ENCODE measurements at regions not wholly inside any gene's neighbourhood (a gene's known extent, or its start where the extent isn't known, plus 50 kb on each side); places are given as distances from the start of the nearest gene placed in this dataset.
"Not testable (repeated sequence)": the region's sequence is repeated elsewhere in the genome, so short reads cannot be mapped to it uniquely, and the experiment has no call there.

- no peak for DNase-seq (ENCODE audit: low read depth)
Observed at GRCh38 chr7:24434972-24435371, 138.3 kb upstream of the PALS2 start.

DNA sequence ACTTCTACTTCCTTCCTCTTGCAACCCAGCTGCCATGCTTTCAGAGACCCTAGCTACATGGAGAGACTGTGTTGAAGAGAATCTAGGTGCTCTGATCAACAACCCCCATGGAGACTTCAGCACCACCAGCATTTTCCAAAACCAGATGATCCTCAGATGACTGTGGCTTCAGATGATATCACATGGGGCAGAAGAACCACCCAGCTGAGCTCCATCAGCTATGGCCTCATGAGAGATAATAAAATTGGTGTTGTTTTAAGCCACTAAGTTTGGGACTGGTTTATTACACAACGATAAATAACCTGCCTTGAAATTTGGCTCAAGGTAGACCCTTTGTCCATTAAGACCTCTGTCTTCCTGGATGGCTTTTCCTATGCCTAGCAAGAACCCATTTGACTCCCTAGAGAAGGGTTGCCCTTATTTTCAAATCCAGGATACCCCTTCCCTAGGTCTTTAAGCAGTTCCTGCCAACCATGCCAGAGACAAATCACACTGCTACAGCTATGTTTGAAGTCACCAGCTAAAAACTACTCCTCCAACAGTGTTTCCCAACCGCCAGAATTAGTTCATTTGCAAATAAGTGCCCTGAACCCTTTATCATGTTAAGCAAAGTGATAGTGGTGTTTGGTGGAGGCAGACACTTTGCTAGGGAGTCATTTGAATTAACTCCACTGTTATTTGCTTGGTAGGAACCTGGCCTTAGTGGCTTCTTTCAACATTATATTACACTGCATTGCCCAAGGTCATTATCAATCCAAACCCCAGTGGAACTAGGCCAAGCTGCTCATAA lies 136.9 kb upstream of the PALS2 start:
- peak; percentile 34 for DNase-seq (ENCODE audit: low read depth)

GRCh38 chr7:24438232-24438631 lies 135.0 kb upstream of the PALS2 start:
- DNase-seq (ENCODE audit: low read depth): no peak

DNA sequence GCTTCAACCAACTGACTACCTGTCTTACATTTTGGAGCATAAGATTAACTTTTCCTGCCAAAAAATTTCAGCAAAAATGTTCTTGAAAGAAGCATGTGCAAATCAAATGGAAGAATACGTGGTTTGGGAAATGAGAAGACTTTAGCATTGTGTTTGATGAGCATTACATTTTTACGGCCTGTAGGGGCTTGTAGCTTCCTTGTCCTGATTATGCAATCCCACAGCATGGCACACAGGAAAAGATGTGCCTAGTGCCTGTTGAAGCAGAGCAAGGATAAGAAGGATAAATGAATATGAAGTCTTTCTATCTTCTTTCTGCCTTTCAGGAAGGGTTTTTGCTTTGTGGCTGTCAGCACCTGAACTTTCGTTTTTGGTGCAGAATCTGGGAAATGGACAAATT lies 134.1 kb upstream of the PALS2 start:
- DNase-seq (ENCODE audit: low read depth): not testable (repeated sequence)

- DNase-seq (ENCODE audit: low read depth): no peak
Observed at GRCh38 chr7:24440892-24441291, 132.4 kb upstream of the PALS2 start.

DNA sequence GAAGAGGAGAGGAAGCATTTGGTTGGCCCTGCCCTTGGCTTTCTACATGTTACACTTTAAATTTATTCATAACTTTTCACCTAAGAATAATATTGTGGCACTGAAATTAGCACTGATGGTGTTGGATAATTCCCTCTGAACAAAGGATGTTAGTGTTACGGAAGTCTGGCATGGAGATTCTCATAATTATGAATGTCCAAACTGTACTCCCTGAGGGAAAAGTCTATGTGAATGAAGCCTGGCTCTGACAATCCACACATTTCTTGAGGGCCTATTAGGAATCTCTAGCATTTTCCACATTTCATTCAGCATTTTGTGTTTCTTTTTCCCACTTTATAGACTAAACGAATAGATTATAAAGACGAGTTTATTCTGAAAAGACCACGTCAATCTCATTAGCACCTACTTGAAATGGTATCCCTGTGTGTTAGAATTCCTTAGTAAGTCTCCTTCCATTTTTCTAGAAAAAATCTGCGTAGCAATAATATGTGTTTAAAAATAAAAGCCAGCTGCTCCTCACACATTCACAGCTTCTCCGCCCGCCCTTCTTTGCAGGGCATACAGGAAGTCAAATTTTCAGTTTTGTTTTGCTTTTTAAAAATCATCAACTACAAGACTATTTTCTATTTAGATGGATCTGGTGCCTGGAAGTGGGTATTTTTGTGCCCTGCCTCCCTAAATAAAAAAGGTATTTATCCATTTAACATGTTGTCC lies 131.8 kb upstream of the PALS2 start:
- no peak for DNase-seq (ENCODE audit: low read depth)

- no peak for DNase-seq (ENCODE audit: low read depth)
Observed at GRCh38 chr7:24442170-24442777, 131.0 kb upstream of the PALS2 start.

- DNase-seq (ENCODE audit: low read depth): no peak
Observed at GRCh38 chr7:24444666-24445440, 128.4 kb upstream of the PALS2 start.

DNA sequence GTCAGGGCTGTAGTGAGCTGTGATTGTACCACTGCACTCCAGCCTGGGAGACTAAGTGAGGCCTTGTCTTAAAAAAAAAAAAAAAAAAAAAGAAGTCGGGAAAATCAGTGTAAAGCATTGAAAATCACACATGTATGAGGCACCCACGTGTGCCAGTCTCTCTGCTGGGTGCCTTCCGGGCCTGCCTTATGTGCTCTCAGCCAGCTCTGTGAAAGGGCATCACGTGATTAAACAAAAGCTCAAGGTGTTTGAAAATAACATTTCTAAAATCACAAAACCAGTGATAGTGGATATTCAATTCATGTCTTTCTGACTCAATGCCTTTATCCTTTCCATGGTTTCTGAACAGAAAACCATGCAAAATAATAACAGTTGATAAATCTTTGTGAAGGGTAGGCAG lies 125.2 kb upstream of the PALS2 start:
- no peak for DNase-seq (ENCODE audit: low read depth)

- not testable (repeated sequence) for DNase-seq (ENCODE audit: low read depth)
Observed at GRCh38 chr7:24449416-24449815, 123.8 kb upstream of the PALS2 start.

- peak; percentile 54 for DNase-seq (ENCODE audit: low read depth)
Observed at GRCh38 chr7:24455813-24456525, 117.3 kb upstream of the PALS2 start.

DNA sequence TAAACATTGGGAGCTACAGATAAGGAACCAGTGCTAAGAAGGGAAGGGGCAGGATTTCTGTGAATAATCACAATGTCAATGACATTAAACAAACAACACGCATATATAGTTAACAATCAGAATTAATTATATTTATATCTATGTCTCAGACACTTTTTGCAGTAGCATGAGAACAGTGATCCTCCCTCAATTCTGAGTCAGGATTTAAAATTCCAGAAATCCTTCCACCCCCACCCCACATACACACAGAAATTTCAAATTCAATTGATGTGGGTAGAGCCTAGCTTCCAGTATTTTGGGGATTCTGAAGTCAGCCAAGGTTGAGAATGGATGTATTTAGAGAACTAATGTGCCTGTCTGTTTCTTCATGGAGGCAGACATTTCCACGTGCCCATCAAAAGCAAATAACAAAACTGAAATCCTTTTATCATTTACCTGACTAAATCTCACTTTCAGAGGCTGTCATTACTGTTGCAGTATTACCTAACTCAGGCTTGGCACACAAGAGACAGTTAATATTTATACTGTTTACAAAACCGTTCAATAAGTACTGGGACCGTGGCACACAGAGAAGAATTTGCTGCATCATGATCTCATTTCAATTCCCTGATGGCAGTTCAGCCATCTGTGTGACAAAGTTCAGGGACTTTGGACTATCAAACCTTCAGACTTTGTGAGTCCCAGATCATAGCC lies 116.6 kb upstream of the PALS2 start:
- DNase-seq (ENCODE audit: low read depth): no peak

GRCh38 chr7:24457219-24457558 lies 116.1 kb upstream of the PALS2 start:
- DNase-seq (ENCODE audit: low read depth): peak; percentile 33

GRCh38 chr7:24462117-24462516 lies 111.1 kb upstream of the PALS2 start:
- DNase-seq (ENCODE audit: low read depth): no peak

DNA sequence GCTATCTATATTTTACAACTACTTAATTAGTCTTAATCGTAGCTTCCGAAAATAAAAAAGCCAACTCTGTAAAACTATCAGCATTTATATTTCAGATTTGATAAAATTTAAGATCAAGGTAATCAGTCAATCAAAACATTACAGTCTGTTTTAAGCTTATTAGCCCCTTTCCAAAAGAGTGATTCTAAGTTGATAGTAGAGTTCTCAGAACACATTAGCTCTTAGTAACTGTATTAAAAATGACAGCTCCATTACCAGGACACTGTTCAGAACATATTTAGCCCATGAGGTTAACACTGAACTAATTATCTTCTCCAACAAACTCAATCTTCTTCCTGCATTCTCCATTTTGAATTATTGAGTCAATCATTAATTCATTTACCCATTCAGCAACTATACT lies 110.3 kb upstream of the PALS2 start:
- DNase-seq (ENCODE audit: low read depth): no peak

DNA sequence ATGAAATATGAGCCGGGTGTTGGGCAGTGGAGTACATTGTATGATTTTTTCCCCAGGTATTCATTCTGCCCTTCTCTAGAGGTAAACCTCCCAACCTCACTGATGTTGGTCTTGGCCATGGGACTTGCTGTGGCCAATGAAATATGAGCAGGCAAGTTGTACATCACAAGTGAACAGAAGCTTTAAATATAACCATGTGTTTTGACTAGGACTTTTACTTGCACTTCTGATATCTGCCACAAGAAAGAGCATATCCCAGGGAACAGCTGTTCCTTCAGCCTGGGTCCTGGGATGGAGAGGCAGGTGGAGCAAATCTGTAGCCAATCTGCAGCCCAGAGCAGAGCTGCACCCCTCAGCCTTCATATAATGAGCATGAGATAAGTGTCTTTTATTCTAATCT lies 109.8 kb upstream of the PALS2 start:
- DNase-seq (ENCODE audit: low read depth): no peak

GRCh38 chr7:24464861-24465260 lies 108.4 kb upstream of the PALS2 start:
- DNase-seq (ENCODE audit: low read depth): no peak

GRCh38 chr7:24466168-24466768 lies 107.0 kb upstream of the PALS2 start:
- no peak for DNase-seq (ENCODE audit: low read depth)

GRCh38 chr7:24469118-24469517 lies 104.1 kb upstream of the PALS2 start:
- DNase-seq (ENCODE audit: low read depth): no peak

DNA sequence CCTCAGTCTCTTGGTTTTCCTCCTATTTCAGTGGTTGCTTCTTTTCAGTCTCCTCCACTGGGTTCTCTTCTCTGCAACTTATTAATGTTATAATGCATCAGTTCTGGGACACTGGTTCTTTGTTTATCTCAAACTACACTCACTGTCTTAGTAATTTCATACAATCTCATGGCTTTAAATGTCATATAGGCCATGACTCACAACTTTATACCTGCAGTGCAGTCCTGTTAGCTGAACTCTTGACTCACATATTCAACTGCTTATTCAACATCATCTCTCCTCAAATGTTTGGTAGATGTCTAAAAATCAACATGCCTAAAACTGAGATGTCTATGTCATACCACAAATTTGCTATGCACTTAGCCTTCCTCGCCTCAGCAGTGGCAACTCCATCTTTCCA lies 101.2 kb upstream of the PALS2 start:
- no peak for DNase-seq (ENCODE audit: low read depth)

All from amniotic epithelial cell (primary cell).